MCF 10A (cell line): ENCODE measurements at regions not wholly inside any gene's neighbourhood (a gene's known extent, or its start where the extent isn't known, plus 50 kb on each side); places are given as distances from the start of the nearest gene placed in this dataset.

ENCODE experiments used
- BruUV-seq: library from RNA; stranded (reverse); fragments of 400-500 nt; replicated peaks from 2 replicates; lab custom pipeline; 2021; lab: Mats Ljungman, UMichigan
- CTCF ChIA-PET: fragments of 300-600 bp; sonication (Branson Sonifier 250); formaldehyde crosslinking; extraction: SDS; loops from one replicate; lab custom pipeline; 2021; ENCODE audit warnings: antibody characterized with exemption, inconsistent platforms; lab: Yijun Ruan, JAX
- POLR2A ChIA-PET: fragments of 300-600, 350-650 bp; sonication (Branson Sonifier 250); formaldehyde crosslinking; extraction: SDS; loops from one replicate; lab custom pipeline; 2020; ENCODE audit warnings: antibody characterized with exemption, inconsistent platforms; lab: Yijun Ruan, JAX
- DNase-seq: peaks from one replicate; pipeline ENCODE4 v3.0.0-alpha.2; 2018; ENCODE audit not compliant: unreplicated experiment
- H3K27ac Mint-ChIP-seq: one replicate; pipeline ENCODE4 v1.8.0; 2022; ENCODE audit warnings: mild to moderate bottlenecking, low read depth, mixed read lengths; ENCODE audit not compliant: unreplicated experiment
- H3K27me3 Mint-ChIP-seq: one replicate; pipeline ENCODE4 v1.8.0; 2022; ENCODE audit warnings: mixed read lengths; ENCODE audit not compliant: insufficient read depth, unreplicated experiment
- H3K36me3 Mint-ChIP-seq: one replicate; pipeline ENCODE4 v1.8.0; 2022; ENCODE audit warnings: mild to moderate bottlenecking, moderate library complexity, mixed read lengths; ENCODE audit not compliant: insufficient read depth, unreplicated experiment
- H3K4me1 Mint-ChIP-seq: one replicate; pipeline ENCODE4 v1.8.0; 2022; ENCODE audit warnings: mixed read lengths; ENCODE audit not compliant: insufficient read depth, unreplicated experiment
- H3K4me3 Mint-ChIP-seq: one replicate; pipeline ENCODE4 v1.8.0; 2022; ENCODE audit warnings: mild to moderate bottlenecking, moderate library complexity, mixed read lengths; ENCODE audit not compliant: unreplicated experiment
- H3K9me3 Mint-ChIP-seq: one replicate; pipeline ENCODE4 v1.8.0; 2022; ENCODE audit warnings: mixed read lengths; ENCODE audit not compliant: unreplicated experiment
- CTCF ChIP-seq: fragments of 200-600 bp; IDR thresholded peaks from one replicate; pipeline ENCODE4 v1.8.0; 2022; ENCODE audit warnings: antibody characterized with exemption, mild to moderate bottlenecking; ENCODE audit not compliant: unreplicated experiment
- intact Hi-C: fragments of 100-400 bp; cut with micrococcal nuclease; formaldehyde crosslinking; loops from 2 replicates; pipeline ENCODE4 v1.14.1; 2022

- no TSS peak for BruUV-seq
- no peak for DNase-seq
- intact Hi-C loops = no loop called here
- no peak for TF ChIP-seq CTCF
- Mint-ChIP-seq H3K36me3 (no peaks in the 10 kb centered on the region), H3K4me3 (no peak overlapping the region), H3K4me1 (no peaks in the 10 kb centered on the region), H3K9me3 (peaks cover 33% of the 10 kb centered on the region), H3K27me3 (no peaks in the 10 kb centered on the region), H3K27ac (no peak overlapping the region)
- ChIA-PET CTCF (no interaction called here), POLR2A (no interaction called here)
Measured at GRCh38 chrX:4994855-4995254, 1233.8 kb downstream of the NLGN4X start.

- CTCF ChIA-PET = no interaction called here
- Mint-ChIP-seq H3K9me3 (peaks cover 21% of the 10 kb centered on the region), H3K36me3 (peaks cover 10% of the 10 kb centered on the region), H3K4me1 (no peaks in the 10 kb centered on the region), H3K27me3 (no peaks in the 10 kb centered on the region), H3K4me3 (no peak overlapping the region), H3K27ac (no peak overlapping the region)
- POLR2A ChIA-PET = no interaction called here
- TF ChIP-seq CTCF = no peak
- DNase-seq = no peak
- no TSS peak for BruUV-seq
- intact Hi-C loops = no loop called here
Measured at GRCh38 chrX:4978613-4979012, 1250.1 kb downstream of the NLGN4X start.

GRCh38 chrX:4971646-4972045 is 1257.0 kb downstream of the NLGN4X start:
- peaks cover 20% of the 10 kb centered on the region for H3K9me3 Mint-ChIP-seq
- DNase-seq = no peak
- H3K27ac Mint-ChIP-seq = no peak overlapping the region
- intact Hi-C loops = no loop called here
- no peaks in the 10 kb centered on the region for H3K4me1 Mint-ChIP-seq
- CTCF ChIA-PET = interaction anchor here (0.6 kb wide), 1 partner anchor 27 kb away, joined by 4 read pairs; no protein-coding TSS in a partner anchor
- no peak for TF ChIP-seq CTCF
- BruUV-seq = no TSS peak
- no peaks in the 10 kb centered on the region for H3K27me3 Mint-ChIP-seq
- H3K4me3 Mint-ChIP-seq = no peak overlapping the region
- no peaks in the 10 kb centered on the region for H3K36me3 Mint-ChIP-seq
- POLR2A ChIA-PET = no interaction called here

GRCh38 chrX:4964112-4964511 is 1250.7 kb upstream of the PRKX start:
- no peak overlapping the region for H3K4me3 Mint-ChIP-seq
- no peaks in the 10 kb centered on the region for H3K27me3 Mint-ChIP-seq
- H3K9me3 Mint-ChIP-seq = peaks cover 8% of the 10 kb centered on the region

More at GRCh38 chrX:4964112-4964511, 1250.7 kb upstream of the PRKX start:
- ChIA-PET CTCF (no interaction called here), POLR2A (no interaction called here)
- H3K36me3 Mint-ChIP-seq = no peaks in the 10 kb centered on the region
- no peaks in the 10 kb centered on the region for H3K4me1 Mint-ChIP-seq
- no peak overlapping the region for H3K27ac Mint-ChIP-seq
- BruUV-seq = no TSS peak
- intact Hi-C loops = no loop called here
- no peak for DNase-seq
- TF ChIP-seq CTCF = no peak
